ENCODE measurements at regions not wholly inside any gene's neighbourhood (a gene's known extent, or its start where the extent isn't known, plus 50 kb on each side); places are given as distances from the start of the nearest gene placed in this dataset.
"Not testable (repeated sequence)": the region's sequence is repeated elsewhere in the genome, so short reads cannot be mapped to it uniquely, and the experiment has no call there.

DNA sequence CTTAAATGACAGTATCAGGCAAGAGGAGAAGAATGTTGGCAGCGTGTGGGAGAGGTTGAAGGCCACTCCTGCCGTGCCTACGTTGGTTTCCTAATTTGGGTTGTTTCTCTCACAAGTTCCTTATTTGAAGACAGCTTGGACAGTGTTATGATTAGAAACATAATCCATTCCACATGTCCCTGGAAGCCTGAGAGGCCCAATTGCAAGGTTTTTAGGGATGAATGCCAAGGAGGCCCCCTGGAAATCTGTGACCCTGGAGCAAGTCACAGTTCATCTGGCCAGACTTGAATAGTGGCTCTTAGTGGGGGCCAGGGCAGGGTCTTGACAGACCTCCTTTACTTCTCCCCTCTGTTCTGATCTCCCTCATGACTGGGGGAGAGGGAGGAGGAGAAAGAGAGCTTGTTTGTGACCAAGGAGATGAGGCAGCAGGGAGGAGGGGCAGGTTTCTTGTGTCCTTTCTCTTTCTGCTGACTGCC lies 584.4 kb upstream of the TBL1XR1 start:
- CTCF ChIA-PET, result interaction anchor here (0.6 kb wide), 1 partner anchor 32 kb away, joined by 3 read pairs; no protein-coding TSS in a partner anchor
- DNase-seq (no peak), ATAC-seq (no peak)
- H3K4me3 Mint-ChIP-seq, result no peak overlapping the region
- no peak overlapping the region for H3K27ac Mint-ChIP-seq
- H3K9me3 Mint-ChIP-seq (ENCODE audit: insufficient read depth), result peaks cover 5% of the 10 kb centered on the region
- POLR2A ChIA-PET, result interaction anchor here (0.6 kb wide), 1 partner anchor 35 kb away, joined by 5 read pairs; no protein-coding TSS in a partner anchor
- H3K27me3 Mint-ChIP-seq (ENCODE audit: low read depth), result no peaks in the 10 kb centered on the region
- peaks cover 6% of the 10 kb centered on the region for H3K36me3 Mint-ChIP-seq (ENCODE audit: low read depth)
- H3K4me1 Mint-ChIP-seq (ENCODE audit: low read depth), result peaks cover 25% of the 10 kb centered on the region

DNA sequence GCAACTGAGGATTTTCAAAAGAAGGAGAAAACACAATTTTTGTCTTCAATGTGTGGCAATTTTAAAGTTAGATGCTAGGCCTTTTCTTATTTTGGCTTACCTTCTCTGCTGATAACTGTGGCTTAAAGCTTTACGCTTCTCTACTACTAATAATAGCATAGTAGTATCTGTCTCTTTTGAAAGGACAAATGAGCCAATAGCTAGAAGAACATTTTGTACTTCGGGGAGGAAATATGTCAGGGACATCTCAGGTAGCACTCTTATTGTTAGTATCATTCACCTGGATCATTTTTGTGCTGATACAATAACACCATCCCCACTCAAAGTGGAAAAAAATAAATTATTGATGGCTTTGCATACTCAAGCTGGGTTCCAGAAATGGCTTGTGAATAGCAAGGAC lies 586.1 kb upstream of the TBL1XR1 start:
- Mint-ChIP-seq H3K4me1 (ENCODE audit: low read depth) (peaks cover 24% of the 10 kb centered on the region), H3K27me3 (ENCODE audit: low read depth) (no peaks in the 10 kb centered on the region), H3K27ac (no peak overlapping the region), H3K9me3 (ENCODE audit: insufficient read depth) (no peaks in the 10 kb centered on the region), H3K4me3 (no peak overlapping the region), H3K36me3 (ENCODE audit: low read depth) (no peaks in the 10 kb centered on the region)
- ChIA-PET CTCF (no interaction called here), POLR2A (no interaction called here)
- ATAC-seq, result no peak
- DNase-seq, result no peak

DNA sequence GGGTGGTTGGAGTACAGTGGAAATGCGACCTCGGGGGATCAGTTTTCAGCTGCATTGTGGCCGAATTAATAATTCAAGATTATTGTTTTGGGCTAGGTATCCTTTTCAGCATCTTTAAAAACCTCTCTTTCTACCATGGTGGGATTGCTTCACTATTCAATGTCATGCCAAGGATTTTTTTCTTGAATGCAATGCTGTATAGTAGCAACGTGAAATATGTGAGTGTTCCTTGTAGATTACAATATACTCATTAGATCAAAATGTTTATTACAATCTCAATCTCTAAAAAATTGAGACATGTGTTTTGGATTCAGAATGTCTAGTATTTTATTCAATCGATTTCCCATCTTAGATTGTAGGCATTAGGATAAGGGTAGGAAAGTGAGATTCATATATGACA lies 586.5 kb upstream of the TBL1XR1 start:
- ATAC-seq (no peak), DNase-seq (no peak)
- H3K27me3 Mint-ChIP-seq (ENCODE audit: low read depth), result no peaks in the 10 kb centered on the region
- H3K36me3 Mint-ChIP-seq (ENCODE audit: low read depth), result no peaks in the 10 kb centered on the region
- H3K27ac Mint-ChIP-seq, result no peak overlapping the region
- H3K4me1 Mint-ChIP-seq (ENCODE audit: low read depth), result peaks cover 20% of the 10 kb centered on the region
- ChIA-PET CTCF (no interaction called here), POLR2A (no interaction called here)
- no peaks in the 10 kb centered on the region for H3K9me3 Mint-ChIP-seq (ENCODE audit: insufficient read depth)
- no peak overlapping the region for H3K4me3 Mint-ChIP-seq

DNA sequence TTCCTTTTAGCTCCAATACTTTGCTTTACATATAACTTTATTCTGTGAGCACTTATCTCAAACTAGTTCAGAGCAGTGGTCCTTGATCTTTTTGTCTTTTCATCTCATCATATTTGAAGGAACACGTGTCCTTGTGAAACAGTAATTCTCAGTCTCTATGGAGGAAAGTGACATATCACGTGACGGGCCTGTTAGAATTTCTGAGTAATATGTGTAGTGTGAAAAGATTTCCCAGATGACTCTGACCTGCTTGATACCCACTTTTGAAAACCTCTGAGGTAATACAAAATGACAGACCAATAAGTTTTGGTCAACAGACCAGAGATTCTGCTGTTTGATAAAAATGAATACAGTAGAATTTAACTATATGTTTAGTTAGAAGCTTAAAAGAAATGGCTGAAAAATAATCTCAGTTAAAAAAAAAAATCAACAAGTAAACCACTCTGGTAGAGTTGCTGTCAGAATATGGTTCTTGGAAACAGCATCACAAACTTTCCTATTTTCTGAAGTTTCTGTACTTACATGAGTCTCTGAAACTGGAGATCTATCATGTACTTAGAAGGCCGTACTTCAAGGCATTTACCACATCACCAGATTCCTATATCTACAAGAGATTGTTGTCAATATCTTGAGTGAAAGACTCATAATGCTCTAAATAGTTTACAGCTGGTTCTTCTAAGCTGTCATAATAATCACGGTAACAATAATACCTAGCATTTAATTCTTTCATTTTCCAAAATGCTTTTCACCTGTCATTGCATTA lies 590.2 kb upstream of the TBL1XR1 start:
- Mint-ChIP-seq H3K4me3 (no peak overlapping the region), H3K36me3 (ENCODE audit: low read depth) (no peaks in the 10 kb centered on the region), H3K27ac (no peak overlapping the region), H3K27me3 (ENCODE audit: low read depth) (no peaks in the 10 kb centered on the region), H3K4me1 (ENCODE audit: low read depth) (peaks cover 16% of the 10 kb centered on the region), H3K9me3 (ENCODE audit: insufficient read depth) (no peaks in the 10 kb centered on the region)
- DNase-seq (no peak), ATAC-seq (no peak)
- CTCF ChIA-PET, result interaction anchor here (1.1 kb wide), 1 partner anchor 9 kb away, joined by 3 read pairs; no protein-coding TSS in a partner anchor
- POLR2A ChIA-PET, result no interaction called here

DNA sequence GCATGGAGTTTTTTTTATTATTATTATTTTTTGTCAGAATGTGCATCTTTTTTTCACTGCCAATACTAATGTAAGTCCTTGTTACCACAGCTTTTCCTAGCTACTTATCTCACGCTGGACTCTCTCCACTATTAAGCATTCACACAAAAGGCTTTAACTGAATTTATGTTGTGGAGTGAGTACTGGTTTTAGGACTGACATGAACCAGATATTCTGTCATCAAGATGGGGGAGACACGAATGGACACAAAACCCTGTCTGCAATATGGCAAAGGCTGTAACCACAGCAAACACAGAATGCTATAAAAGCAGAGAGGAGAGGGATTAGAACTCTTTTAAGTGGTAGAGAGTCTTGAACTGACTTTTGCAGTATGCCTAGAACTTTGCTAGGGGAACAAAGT lies 592.2 kb upstream of the TBL1XR1 start:
- H3K36me3 Mint-ChIP-seq (ENCODE audit: low read depth), result no peaks in the 10 kb centered on the region
- H3K4me3 Mint-ChIP-seq, result no peak overlapping the region
- DNase-seq (no peak), ATAC-seq (no peak)
- POLR2A ChIA-PET, result no interaction called here
- H3K9me3 Mint-ChIP-seq (ENCODE audit: insufficient read depth), result peaks cover 4% of the 10 kb centered on the region
- H3K4me1 Mint-ChIP-seq (ENCODE audit: low read depth), result peaks cover 16% of the 10 kb centered on the region
- H3K27me3 Mint-ChIP-seq (ENCODE audit: low read depth), result no peaks in the 10 kb centered on the region
- CTCF ChIA-PET, result no interaction called here
- no peak overlapping the region for H3K27ac Mint-ChIP-seq

DNA sequence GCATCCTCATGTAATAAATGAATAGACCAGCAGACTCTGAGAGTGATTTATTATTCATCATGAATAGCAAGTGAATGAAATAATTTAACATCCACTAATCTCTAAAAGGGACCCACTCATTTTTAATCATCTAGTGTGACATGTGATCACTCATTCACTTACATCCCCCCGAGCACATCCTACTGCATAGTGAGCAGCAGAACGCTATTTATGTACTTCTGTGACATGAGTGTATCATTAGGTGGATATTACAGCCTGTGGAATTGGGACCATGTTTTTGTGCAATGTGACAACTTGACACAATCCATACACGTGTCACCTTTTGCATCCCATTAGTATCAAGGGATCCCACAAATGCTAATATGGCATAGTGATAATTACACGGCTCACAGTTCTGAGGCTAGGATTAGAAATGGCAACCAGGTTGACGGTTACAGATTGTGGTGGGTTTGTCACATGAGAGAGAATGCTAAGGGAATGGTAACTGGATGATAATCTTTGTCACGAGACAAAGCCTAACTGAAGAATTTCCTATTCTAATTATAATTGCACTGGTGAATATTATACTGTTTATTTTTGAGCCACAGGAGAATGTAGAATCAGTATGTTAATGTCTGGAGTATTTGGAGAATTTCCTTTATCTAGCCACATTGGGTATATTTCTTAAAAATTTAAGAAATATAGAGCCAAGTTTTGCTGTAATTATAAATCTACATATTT lies 595.2 kb upstream of the TBL1XR1 start:
- H3K27me3 Mint-ChIP-seq (ENCODE audit: low read depth), result no peaks in the 10 kb centered on the region
- H3K4me1 Mint-ChIP-seq (ENCODE audit: low read depth), result peaks cover 3% of the 10 kb centered on the region
- ATAC-seq (no peak), DNase-seq (no peak)
- no peak overlapping the region for H3K27ac Mint-ChIP-seq
- POLR2A ChIA-PET, result no interaction called here
- H3K36me3 Mint-ChIP-seq (ENCODE audit: low read depth), result no peaks in the 10 kb centered on the region
- CTCF ChIA-PET, result no interaction called here
- no peak overlapping the region for H3K4me3 Mint-ChIP-seq
- H3K9me3 Mint-ChIP-seq (ENCODE audit: insufficient read depth), result peaks cover 4% of the 10 kb centered on the region

DNA sequence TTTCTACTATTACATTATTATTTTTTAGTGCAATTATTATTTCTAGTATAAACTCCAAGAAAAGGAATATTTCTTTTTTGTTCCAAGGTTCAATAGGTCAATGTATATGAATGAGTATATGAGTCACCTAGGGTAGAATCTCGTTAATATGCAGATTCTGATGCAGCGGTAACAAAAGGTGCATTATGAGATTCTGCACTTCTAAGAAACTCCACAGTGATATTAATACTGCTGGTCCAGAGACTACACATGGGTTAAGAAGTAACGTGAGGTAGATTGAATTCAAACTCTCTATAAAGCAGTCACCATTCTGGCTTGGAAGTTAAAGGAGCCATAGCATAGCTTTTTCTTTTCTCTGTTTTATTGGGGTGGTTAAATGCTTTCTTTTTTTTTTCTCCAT lies 596.2 kb upstream of the TBL1XR1 start:
- ChIA-PET CTCF (no interaction called here), POLR2A (no interaction called here)
- H3K36me3 Mint-ChIP-seq (ENCODE audit: low read depth), result no peaks in the 10 kb centered on the region

DNA sequence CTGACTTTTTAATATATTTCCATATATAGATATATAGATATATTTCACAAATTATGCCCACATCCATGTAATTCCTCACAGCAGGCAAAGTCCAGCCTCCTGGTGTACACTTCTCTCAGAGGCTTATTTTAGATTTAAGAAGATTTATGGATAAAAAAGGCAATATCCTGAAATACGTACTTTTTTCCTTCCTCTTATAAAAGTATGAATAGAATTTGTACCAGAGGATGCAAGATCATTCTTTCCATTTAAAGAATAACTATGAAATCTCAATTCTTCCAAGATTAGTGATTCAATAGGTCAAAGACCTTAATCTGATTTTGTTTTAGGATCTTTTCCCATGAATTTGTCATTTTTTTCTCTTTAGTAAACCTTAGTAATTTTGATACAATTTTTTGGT lies 597.9 kb upstream of the TBL1XR1 start:
- H3K27ac Mint-ChIP-seq, result no peak overlapping the region

More for the DNA sequence above, 596.2 kb upstream of the TBL1XR1 start:
- Mint-ChIP-seq H3K27ac (no peak overlapping the region), H3K9me3 (ENCODE audit: insufficient read depth) (peaks cover 4% of the 10 kb centered on the region), H3K27me3 (ENCODE audit: low read depth) (no peaks in the 10 kb centered on the region), H3K4me1 (ENCODE audit: low read depth) (no peaks in the 10 kb centered on the region), H3K4me3 (no peak overlapping the region)
- no peak for DNase-seq
- no peak for ATAC-seq

DNA sequence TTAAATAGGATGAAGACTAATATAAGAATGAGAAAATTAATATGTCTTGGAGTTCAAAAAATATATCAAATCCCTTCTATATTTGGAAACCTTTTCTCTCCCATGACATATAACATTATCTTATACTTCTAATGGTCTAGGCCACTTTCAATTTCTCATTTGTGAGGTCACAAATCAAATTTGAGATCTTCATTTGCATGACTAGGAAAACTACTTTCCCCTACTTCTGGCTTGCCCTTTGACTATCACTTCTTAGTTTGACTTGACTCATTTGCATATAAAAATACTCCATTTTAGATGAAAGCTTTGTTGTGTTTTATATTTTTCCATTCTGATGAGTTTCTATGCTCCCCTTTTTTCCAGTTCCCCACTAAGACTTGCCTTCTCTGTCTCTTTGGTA lies 598.6 kb upstream of the TBL1XR1 start:
- Mint-ChIP-seq H3K9me3 (ENCODE audit: insufficient read depth) (peaks cover 4% of the 10 kb centered on the region), H3K36me3 (ENCODE audit: low read depth) (no peaks in the 10 kb centered on the region), H3K27ac (no peak overlapping the region), H3K27me3 (ENCODE audit: low read depth) (no peaks in the 10 kb centered on the region), H3K4me1 (ENCODE audit: low read depth) (peaks cover 8% of the 10 kb centered on the region), H3K4me3 (no peak overlapping the region)
- CTCF ChIA-PET, result no interaction called here
- ATAC-seq (no peak), DNase-seq (no peak)
- POLR2A ChIA-PET, result no interaction called here

More for the DNA sequence above, 597.9 kb upstream of the TBL1XR1 start:
- no peak for ATAC-seq
- Mint-ChIP-seq H3K4me1 (ENCODE audit: low read depth) (peaks cover 7% of the 10 kb centered on the region), H3K9me3 (ENCODE audit: insufficient read depth) (peaks cover 4% of the 10 kb centered on the region), H3K36me3 (ENCODE audit: low read depth) (no peaks in the 10 kb centered on the region), H3K27me3 (ENCODE audit: low read depth) (no peaks in the 10 kb centered on the region), H3K4me3 (no peak overlapping the region)
- POLR2A ChIA-PET, result no interaction called here
- no peak for DNase-seq
- CTCF ChIA-PET, result no interaction called here

DNA sequence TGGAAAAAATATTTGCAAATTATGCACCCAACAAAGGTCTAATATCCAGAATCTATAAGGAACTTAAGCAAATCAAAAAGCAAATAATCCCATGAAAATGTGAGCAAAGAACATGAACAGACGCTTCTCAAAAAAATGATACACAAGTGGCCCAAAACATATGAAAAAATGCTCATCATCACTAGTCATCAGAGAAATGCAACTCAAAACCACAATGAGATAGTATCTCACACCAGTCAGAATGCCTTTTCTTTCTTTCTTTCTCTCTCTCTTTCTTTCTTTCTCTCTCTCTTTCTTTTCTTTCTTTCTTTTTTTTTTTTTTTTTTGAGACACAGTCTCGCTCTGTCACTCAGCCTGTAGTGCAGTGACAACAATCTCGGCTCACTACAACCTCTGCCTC lies 602.9 kb upstream of the TBL1XR1 start:
- H3K27ac Mint-ChIP-seq; H3K27me3 Mint-ChIP-seq (ENCODE audit: low read depth); DNase-seq; POLR2A ChIA-PET; ATAC-seq; H3K9me3 Mint-ChIP-seq (ENCODE audit: insufficient read depth); H3K36me3 Mint-ChIP-seq (ENCODE audit: low read depth); CTCF ChIA-PET; H3K4me3 Mint-ChIP-seq; H3K4me1 Mint-ChIP-seq (ENCODE audit: low read depth): not testable (repeated sequence)

DNA sequence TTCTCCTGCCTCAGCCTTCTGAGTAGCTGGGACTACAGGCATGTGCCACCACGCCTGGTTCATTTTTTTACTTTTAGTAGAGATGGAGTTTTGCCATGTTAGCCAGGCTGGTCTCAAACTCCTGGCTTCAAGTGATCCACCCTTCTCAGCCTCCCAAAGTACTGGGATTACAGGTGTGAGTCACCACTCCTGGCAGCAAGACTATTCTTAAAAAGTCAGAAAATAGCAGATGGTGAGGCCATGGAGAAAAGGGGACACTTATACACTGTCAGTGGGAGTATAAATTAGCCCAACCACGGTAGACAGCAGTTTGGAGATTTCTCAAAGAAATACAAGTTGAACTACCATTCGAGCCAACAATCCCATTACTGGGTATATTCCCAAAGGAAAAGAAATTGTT lies 603.3 kb upstream of the TBL1XR1 start:
- ATAC-seq, result no peak
- no peak for DNase-seq
- ChIA-PET POLR2A (interaction anchor here (0.6 kb wide), 1 partner anchor 927 kb away, joined by 3 read pairs; no protein-coding TSS in a partner anchor), CTCF (no interaction called here)
- Mint-ChIP-seq H3K27me3 (ENCODE audit: low read depth) (no peaks in the 10 kb centered on the region), H3K9me3 (ENCODE audit: insufficient read depth) (no peaks in the 10 kb centered on the region), H3K4me3 (no peak overlapping the region), H3K36me3 (ENCODE audit: low read depth) (no peaks in the 10 kb centered on the region), H3K27ac (no peak overlapping the region), H3K4me1 (ENCODE audit: low read depth) (peaks cover 8% of the 10 kb centered on the region)

DNA sequence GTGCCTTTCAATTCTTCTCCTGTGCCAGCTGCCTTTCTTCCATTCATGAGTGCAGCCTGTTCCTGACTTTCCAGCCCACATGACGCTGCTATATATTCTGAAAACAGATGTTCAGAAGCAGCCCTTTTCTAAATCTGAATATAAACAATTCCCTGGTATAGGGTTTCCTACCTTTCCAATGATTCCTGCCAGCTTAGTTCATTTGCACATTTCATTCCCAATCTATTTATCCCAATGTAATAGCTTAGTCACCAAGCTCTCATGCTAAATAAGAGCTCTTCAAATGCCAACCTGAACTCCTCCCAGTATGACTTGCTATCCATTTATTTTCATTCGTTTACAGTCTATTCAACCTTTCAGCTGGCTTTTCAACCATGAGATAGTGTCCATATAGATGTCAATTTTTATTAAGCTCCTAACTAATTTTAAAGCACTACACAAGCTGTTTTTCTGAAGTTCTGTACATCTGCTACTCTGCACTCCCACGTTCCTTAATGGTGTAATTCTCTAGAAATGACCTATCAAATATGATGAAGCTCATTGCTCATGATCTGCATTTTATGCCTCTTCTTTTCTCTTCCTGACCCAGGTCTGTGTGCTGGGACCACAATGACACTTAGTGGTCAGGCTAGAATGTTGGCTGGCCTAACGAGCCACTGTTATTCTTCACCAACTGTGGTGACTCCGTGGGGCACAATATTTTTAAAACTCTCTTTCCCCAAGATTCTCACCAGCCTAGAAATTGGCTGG lies 605.0 kb upstream of the TBL1XR1 start:
- ChIA-PET CTCF (no interaction called here), POLR2A (no interaction called here)
- DNase-seq (no peak), ATAC-seq (no peak)
- Mint-ChIP-seq H3K27me3 (ENCODE audit: low read depth) (no peaks in the 10 kb centered on the region), H3K4me1 (ENCODE audit: low read depth) (peaks cover 8% of the 10 kb centered on the region), H3K4me3 (no peak overlapping the region), H3K27ac (no peak overlapping the region), H3K36me3 (ENCODE audit: low read depth) (no peaks in the 10 kb centered on the region), H3K9me3 (ENCODE audit: insufficient read depth) (peaks cover 5% of the 10 kb centered on the region)
